HG03342 (cell line): ENCODE measurements at regions not wholly inside any gene's neighbourhood (a gene's known extent, or its start where the extent isn't known, plus 50 kb on each side); places are given as distances from the start of the nearest gene placed in this dataset.

ENCODE experiments used
- ATAC-seq: cut with Tn5 transposase; IDR thresholded peaks from one replicate; pipeline ENCODE4 v1.9.1; 2021; ENCODE audit warnings: mild to moderate bottlenecking, moderate library complexity; ENCODE audit not compliant: unreplicated experiment

- no peak for ATAC-seq
Measured at GRCh38 chr2:60329225-60329624, 224.2 kb downstream of the BCL11A start.

GRCh38 chr2:60324536-60324935 is 228.9 kb downstream of the BCL11A start:
- no peak for ATAC-seq

DNA sequence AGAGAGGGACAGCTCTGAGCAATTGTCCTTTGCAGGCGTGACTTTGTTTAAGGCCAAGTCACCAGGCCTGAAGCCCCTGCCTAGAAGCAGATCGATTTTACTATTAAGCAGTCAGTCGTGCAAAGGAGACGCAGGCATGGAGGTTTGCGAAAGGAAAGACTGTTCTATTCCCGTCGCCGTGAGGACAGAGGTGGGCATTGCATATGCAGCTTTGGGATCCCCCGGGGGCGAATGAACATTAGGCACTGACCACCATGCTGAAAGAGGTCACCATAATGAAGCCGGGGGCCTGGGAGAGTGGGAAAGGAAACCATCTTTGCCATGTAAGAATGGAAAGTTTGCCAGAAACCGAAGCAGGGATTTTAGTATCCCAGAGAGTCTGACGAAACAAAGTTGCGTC is 231.6 kb downstream of the BCL11A start:
- no peak for ATAC-seq

- ATAC-seq = no peak
Measured at GRCh38 chr2:60320724-60321123, 232.7 kb downstream of the BCL11A start.

GRCh38 chr2:60319031-60319547 is 234.4 kb downstream of the BCL11A start:
- ATAC-seq = no peak

DNA sequence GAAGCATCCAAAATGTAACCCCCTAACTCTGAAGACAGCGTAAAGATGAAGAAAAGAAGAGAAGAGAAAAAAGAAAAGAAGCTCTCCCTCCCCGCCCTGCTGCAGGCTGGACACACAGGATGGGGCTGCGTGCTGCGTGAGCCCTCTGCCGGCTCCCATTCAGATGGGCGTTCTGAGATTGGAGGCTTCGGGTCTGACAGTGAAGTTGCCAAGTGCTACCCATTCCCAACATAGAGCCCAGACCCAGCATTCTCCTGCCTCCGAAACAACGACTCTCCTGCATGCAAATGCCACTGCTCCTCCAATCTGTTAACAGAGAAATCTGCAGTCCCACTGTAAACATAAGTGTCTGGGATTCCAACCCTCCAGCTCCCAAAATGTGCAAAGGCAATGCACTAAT is 234.9 kb downstream of the BCL11A start:
- ATAC-seq = no peak

DNA sequence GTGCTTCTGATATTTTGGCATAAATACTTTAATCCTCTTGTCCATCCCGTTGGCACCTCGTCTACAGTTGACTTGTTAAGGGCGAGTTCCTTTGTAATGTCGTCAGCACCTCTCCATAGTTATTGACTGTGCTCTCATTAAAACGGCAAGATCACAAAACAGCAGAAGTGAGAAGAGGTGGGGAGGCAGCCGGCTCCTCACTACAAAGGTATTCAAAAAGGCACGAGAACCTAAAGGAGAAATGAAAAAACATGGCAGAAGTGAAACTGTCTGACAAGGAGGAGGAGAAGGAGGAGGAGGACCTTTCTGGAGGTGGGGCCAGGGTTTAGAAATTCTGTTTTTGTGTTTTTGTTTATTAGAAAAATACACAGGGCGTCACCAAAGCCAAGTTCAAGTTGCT is 235.6 kb downstream of the BCL11A start:
- peak; percentile 75 for ATAC-seq

GRCh38 chr2:60317034-60317386 is 236.4 kb downstream of the BCL11A start:
- ATAC-seq = no peak

DNA sequence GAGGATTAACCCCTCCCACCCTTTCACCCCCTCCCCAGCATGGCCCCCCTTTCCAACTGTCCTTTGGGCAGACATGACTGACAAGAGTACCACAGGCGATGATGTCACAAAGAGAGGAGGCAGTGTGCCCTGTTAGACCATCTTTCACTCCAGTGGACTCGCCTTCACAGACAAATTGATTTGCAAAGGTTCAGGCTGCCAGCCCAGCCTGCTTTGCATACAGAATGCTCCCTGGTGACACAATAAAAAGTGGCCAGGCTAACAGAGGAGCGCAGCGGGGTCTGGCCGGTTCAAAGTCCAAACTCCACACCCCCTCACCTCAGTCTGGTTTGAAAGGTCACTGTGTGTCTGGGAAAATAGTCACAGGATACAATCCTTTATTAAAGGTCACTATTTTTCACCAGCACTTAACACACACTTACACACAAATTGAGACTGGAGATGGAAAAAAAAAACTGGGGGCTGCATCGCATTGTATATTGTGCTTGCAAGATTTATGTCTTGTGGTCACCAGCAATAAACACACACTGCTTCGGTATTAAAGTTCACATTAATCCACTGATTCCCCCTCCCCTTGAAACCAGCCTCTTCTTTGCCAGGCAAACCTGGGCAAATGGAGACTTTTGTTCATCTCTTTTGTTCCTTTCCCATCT is 236.9 kb downstream of the BCL11A start:
- no peak for ATAC-seq

- ATAC-seq = peak; percentile 33
Measured at GRCh38 chr2:60313470-60314172, 239.8 kb downstream of the BCL11A start.

DNA sequence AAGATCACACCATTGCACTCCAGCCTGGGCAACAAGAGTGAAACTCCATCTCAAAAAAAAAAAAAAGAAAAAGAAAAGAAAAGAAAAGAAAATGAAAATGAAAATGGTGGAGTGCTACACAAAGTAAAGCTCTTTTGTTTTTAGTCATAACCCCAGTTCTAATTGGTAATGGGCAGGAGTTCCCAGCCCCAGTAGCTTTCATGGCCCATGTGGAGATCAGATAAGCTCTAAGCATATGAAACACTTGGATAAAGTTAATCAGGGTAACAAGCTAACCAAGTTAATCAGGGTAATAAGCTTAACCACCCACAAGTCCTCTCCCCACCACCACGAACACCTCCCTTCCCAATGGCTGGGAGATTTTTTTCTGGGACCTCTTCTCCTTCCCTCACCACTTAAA is 240.8 kb downstream of the BCL11A start:
- peak; percentile 64 for ATAC-seq

GRCh38 chr2:60311524-60311923 is 241.9 kb downstream of the BCL11A start:
- ATAC-seq = peak; percentile 43

DNA sequence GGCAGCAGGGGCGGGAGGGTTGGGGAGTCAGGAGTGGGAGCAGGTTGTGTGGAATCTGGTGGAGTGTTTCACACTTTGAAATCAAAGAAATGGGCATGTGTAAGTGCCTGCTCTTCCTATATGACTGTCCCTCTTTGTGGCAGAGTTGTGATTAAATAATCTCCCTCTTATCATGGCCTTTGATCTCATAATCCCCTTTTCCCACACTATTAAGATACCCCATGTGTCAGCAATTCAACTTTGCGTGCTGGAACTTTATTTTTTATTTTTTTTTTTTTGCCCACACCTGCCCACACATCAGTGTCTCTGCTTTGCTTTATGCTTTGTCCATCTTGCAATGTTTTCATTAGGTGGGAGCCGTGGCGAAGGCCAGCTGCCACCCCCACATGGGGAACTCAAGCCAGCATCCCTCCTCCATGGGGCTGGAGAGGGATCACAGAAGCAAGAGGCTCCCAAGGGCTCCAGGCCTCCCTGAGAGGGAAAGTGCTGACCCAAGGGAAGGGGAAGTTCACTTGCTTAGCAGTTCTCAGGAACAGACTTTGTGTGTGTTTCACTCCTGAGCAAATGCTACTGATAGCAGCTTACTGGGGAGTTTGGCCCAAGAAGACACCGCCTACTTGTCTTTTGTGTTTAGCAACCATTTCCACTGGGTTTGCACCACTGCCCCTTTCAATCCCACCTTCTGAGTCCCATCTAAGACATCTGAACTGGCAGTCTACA is 243.4 kb downstream of the BCL11A start:
- ATAC-seq = no peak

DNA sequence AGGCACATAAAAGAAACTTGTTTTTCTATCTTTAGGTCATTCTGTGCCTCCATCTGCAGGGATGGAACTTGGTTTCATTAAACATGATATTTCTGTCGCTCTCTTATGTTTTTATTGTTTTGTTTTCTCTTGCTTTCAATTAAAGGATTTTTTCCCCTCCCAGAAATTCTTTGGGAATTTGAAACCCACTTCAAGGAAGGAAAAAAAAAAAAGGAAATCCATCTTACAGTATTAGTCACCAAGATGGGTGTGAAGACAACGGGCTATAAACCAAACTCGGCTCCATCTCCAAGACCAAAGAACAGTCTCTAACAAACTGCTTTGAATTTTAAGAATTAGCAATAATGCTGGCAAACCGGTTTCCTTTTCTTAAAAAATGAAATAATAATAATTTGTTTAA is 244.1 kb downstream of the BCL11A start:
- no peak for ATAC-seq

DNA sequence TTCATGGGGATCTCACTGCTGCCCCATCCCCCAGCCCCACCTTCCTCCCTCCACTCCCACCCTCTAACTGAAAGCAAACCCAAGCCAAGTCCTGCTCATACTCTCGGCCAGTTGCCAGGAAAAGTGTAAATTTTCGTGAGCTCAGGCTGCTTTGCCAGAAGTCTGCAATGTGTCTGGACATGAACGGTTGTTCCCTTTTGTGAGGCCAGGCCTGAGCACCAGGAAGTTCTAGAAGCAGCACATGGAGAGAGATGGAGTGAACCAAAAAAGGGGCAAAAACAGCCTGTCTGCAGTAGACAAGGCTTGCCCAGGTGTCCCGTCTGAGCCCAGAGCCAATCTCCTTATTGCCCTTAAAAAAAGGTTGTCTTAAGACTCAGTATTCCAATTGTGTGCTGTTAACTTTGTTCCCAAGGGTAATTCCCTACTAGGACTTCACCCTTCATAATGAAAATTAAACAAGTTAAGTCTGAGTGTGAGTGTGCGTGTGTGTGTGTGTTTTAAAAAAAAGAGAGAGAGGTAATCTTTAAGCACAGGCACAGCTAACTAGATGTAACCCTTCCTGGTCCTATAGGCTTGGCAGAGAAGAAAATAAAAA is 247.1 kb downstream of the BCL11A start:
- ATAC-seq = no peak

- ATAC-seq = no peak
Measured at GRCh38 chr2:60303680-60304079, 249.8 kb downstream of the BCL11A start.

GRCh38 chr2:60302377-60303126 is 250.9 kb downstream of the BCL11A start:
- ATAC-seq = no peak

DNA sequence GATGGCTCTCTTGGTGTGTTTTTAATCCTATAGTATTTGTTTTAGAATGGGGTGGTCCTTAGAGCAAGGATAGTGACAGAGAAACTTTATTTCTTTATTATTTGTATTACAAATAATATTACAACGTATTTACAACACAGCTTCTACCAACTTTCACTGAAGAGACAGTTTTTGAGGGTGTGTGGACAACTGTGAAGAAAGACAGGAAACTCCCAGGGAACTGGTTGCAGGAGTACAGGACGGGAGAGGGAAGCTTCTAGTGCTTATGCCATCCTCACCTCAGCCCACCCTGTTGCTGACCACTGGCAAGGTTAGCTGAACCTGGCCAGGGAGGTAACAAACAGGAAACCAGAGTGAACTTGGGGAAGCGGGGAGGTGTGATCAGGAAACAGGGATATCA is 251.7 kb downstream of the BCL11A start:
- no peak for ATAC-seq

- no peak for ATAC-seq
Measured at GRCh38 chr2:60299179-60299578, 254.3 kb downstream of the BCL11A start.

- no peak for ATAC-seq
Measured at GRCh38 chr2:60298006-60298696, 255.3 kb downstream of the BCL11A start.
